PC-9 (cell line): ENCODE measurements at regions not wholly inside any gene's neighbourhood (a gene's known extent, or its start where the extent isn't known, plus 50 kb on each side); places are given as distances from the start of the nearest gene placed in this dataset.

Experiments used
- CTCF ChIP-seq: fragments of 200-600 bp; sonication (generic); conservative IDR thresholded peaks from 2 replicates; pipeline ENCODE4 v1.6.1; 2017; ENCODE audit warnings: mixed run types, antibody characterized with exemption, mild to moderate bottlenecking, moderate library complexity
- EZH2 ChIP-seq: fragments of 200-600 bp; sonication (generic); IDR thresholded peaks from 2 replicates; pipeline ENCODE4 v1.8.0; 2017; ENCODE audit warnings: antibody characterized with exemption, low read depth

- TF ChIP-seq EZH2 = no peak
- TF ChIP-seq CTCF = no peak
Measured at GRCh38 chr1:224559981-224560728, 56.0 kb upstream of the CNIH3 start.
